HG02610 (cell line): ENCODE measurements at regions not wholly inside any gene's neighbourhood (a gene's known extent, or its start where the extent isn't known, plus 50 kb on each side); places are given as distances from the start of the nearest gene placed in this dataset.
"Not testable (repeated sequence)": the region's sequence is repeated elsewhere in the genome, so short reads cannot be mapped to it uniquely, and the experiment has no call there.

Experiments used
- ATAC-seq: cut with Tn5 transposase; IDR thresholded peaks from one replicate; pipeline ENCODE4 v1.9.1; 2021; ENCODE audit warnings: mild to moderate bottlenecking, moderate library complexity; ENCODE audit not compliant: unreplicated experiment

DNA sequence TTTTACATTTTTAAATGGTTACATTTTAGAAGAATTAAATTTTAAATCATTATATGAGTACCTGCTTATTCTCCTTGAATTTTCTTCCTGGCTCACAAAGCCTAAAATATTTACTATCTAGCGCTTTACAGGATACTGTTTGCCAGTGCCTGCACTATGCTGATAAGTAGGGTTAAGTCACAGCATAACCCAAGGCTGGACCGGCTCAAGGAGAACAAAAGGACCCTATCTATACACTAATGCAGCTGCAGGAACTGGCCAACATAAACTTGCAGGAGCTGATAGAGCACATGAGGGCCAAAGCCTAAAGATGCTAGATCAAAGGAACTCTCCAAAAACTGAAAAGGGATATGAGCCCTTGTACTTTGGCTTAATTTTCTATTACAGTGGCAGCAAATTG, 1086.9 kb upstream of the TMPRSS15 start:
- no peak for ATAC-seq

DNA sequence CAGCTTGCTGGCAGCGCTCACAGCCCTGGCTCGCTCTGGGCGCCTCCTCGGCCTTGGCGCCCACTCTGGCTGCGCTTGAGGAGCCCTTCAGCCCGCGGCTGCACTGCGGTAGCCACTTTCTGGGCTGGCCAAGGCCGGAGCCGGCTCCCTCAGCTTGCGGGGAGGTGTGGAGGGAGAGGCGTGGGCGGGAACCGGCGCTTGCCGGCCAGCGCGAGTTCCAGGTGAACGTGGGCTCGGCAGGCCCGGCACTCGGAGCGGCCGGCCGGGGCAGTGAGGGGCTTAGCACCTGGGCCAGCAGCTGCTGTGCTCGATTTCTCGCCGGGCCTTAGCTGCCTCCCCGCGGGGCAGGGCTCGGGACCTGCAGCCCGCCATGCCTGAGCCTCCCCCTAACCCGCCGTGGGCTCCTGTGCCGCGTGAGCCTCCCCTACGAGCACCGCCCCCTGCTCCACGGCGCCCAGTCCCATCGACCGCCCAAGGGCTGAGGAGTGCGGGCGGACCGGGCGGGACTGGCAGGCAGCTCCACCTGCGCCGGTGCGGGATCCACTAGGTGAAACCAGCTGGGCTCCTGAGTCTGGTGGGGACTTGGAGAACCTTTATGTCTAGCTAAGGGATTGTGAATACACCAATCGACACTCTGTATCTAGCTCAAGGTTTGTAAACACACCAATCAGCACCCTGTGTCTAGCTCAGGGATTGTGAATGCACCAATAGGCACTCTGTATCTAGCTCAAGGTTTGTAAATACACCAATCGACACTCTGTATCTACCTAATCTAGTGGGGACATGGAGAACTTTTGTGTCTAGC, 1090.1 kb upstream of the TMPRSS15 start:
- not testable (repeated sequence) for ATAC-seq

DNA sequence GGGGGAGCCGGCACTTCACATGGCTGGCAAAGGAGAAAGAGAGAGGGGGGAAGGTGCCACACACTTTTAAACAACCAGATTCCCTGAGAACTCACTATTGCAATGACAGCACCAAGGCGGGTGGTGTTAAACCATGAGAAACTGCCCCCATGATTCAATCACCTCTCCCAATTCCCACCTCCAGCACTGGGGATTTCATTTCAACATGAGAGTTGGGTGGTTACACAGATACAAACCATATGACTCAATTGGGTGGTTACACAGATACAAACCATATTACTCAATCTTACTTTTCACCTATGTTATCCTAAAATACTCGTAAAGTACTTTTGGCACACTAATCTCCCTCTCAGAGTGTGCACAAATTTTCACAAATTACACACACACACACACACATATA, 1097.5 kb upstream of the TMPRSS15 start:
- ATAC-seq = no peak

DNA sequence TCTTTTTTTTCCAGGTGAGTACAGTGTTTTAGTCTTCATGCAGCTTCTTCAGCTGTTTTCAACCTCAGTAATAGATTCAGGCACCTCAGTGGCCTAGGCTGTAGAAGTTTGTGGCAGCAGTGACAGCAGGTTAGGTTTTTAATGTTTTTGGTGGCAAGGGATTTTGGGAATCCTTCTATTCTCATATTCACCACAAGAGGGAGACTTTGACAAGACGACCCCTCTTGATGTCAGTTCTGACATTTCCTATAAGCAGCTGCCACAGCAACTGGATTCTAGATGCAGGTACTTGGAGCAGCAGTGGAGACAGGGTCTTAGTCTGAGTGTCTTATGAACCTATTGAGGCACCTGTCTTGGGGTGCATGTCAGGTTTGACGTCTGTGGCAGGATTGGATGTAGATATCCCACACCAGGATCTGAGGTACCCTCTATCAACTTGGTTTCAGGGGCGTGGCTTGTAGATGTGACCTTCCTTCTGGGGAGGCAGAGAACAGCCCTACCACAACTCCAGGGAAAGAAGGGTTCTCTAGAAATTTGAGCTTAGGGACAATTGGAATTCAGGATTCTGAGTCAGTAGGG, 1104.2 kb upstream of the TMPRSS15 start:
- ATAC-seq = no peak

DNA sequence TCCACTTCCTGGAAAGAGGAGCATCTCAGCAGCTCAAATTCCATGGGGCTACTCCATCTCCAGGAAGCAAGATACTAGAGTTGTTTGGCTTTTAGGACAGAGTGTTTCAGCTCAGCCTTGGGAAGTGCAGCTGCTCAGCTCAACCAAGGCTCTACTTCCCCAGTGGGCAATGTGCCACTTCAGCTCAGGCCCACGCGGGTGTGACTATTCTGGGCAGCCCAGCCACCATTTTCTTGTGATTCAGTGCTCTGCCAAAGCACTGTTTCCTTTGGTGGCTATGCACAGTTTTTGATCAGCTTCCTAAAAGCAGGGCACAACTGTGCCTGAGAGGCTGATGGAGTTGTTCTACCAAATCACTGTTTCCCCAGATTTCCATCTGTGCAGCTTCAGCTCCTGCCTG, 1104.9 kb upstream of the TMPRSS15 start:
- no peak for ATAC-seq

DNA sequence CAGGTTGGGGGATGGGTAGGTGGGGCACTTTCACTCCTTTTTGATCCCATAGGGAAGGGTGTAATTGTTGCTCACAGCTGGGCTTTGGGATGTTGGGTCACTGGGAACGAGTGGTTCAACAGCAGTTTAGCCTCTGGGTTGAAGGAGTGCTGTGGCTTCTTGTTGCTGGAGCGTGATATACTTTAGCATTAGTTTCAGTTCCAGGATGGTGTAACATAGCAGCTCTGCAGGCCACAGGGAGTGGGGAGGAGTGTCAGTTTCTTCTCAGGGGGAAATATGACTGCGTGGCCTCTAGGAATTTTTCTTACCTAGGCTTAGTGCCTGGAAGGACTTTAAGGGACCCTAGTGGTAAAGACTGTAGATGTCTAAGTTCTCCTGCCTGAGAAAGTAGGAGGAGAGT, 1105.3 kb upstream of the TMPRSS15 start:
- no peak for ATAC-seq

DNA sequence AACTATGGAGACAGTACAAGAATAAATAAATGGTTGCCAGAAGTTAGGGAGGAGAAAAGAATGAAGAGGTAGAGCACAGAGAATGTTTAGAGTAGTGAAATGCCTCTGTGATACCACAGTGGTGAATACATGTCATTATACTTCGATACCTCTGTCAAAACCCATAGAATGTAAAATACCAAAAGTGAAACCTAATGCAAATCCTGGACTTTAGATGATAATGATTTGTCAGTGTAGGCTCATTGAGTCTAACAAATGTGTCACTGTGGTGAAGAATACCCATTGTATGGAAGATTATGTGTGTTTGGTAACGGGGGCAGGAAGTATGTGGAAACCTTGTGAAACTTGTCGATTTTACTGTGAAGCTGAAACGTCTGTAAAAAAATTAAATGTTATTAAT, 1106.5 kb upstream of the TMPRSS15 start:
- no peak for ATAC-seq

DNA sequence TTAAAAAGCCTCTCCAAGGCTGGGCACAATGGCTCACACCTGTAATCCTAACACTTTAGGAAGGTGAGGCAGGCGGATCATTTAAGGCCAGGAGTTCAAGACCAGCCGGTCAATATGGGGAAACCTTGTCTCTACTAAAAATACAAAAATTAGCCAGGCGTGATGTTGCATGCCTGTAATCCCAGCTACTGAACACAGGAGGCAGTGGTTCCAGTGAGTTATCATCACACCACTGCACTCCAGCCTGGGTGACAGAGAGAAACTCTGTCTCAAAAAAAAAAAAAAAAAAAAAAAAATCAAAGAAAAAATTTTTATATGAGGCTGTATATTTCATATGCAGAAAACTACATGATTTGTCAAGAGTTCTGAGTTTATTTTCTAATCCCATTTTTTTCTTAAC, 1107.1 kb upstream of the TMPRSS15 start:
- no peak for ATAC-seq

DNA sequence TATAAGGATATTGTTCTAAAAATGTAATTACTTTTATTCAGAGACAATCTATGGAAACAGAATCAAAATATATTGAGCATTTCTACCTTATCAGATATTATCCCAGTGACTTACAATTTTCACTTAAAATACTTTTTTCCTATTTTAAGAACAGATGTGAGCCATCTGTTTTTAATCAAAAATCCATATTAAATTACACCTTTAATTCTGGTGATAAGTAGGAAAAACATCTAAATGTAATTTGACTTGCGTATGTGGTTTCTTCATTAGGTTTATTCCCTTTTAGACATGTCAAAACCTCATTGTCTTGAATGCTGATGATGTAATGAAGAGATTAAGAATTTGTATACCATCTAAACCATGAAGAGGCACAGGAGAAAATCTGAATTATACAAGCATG, 1118.8 kb upstream of the TMPRSS15 start:
- ATAC-seq = no peak

DNA sequence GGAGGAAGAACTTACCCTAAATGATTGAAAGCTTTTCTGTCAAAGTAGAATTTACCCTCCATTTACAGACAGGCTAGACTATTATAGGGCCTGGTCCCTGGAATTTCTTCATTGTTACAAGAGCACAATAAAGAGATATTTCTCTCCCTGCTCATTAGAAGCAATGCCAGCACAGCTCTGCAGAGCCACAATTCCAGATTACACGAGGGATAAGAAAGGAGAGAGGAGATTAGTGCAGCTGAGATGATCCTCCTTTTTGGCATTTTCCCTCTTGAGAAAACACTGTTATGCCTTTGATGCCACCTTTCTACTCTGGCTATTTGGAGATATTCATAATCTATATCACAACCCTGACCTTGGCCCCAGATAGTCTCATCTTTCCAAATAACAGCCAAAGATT, 1119.5 kb upstream of the TMPRSS15 start:
- ATAC-seq = no peak

DNA sequence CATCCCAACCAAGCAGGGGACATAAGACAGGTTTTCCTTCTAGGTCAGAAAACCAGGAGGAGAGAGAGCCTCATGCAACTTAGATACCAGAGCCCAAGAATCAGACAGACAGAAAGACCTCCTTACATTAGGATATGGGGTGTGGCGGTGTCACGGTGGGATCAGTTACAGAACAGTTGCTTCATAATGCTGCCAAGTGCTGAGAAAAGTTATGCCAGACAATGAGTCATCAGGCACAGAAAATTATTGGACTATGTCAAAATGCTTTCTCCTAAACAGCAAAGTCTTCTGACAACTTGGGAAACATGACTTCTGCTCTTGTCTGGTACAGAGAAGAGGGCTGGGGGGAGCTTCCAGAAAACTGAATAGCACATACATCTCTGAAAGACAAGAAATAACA, 1120.2 kb upstream of the TMPRSS15 start:
- ATAC-seq = no peak

DNA sequence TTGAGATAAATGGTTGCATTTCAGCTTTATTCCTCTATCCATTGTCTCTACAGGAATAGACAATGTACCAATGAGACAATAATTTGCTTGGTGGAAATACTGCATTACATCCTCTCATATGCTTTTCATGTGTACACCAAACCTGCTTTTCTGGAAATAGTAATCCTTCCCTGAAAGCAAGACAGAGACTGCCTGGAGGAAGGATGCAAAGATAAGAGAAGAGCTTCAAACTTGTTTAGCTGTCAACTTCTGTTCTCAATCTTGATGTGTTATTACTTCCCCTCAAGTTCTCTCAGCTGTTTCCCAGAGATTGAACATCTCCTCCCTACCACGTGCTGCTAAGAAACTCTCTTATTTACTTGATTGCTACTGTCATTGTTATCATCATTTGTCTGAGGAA, 1125.4 kb upstream of the TMPRSS15 start:
- ATAC-seq = no peak

DNA sequence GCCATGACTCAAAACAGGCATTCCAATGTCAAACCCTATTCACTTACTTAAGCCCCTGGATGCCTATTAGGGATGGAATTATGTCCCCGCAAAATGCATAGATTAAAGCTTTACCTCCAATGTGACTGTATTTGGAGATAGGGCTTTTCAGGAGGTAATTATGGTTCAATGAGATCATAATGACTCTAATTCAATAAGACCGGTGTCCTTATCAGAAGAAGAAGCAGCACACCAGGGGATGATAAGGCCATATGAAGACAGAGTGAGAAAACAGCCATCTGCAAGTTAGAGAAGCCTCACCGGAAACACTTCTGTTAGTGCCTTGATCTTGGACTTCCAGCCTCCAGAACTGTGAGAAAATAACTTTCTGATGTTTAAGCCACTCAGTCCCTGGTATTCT, 1131.8 kb upstream of the TMPRSS15 start:
- no peak for ATAC-seq

DNA sequence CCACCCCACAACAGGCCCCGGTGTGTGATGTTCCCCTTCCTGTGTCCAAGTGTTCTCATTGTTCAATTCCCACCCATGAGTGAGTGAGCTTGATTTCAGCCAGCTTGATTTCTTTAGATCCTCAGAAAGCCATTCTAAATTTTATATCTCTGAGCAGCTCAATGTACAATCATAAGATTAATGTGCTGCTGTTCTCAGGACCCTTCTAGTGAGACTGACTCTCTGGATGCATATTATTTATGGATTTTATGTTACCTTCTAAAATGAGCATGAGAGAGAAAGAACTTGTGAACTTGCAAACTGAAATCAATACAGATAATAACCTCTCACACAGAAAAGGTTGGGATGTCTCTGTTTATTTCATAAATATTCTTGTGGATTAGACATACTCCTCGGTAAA, 1133.5 kb upstream of the TMPRSS15 start:
- no peak for ATAC-seq

DNA sequence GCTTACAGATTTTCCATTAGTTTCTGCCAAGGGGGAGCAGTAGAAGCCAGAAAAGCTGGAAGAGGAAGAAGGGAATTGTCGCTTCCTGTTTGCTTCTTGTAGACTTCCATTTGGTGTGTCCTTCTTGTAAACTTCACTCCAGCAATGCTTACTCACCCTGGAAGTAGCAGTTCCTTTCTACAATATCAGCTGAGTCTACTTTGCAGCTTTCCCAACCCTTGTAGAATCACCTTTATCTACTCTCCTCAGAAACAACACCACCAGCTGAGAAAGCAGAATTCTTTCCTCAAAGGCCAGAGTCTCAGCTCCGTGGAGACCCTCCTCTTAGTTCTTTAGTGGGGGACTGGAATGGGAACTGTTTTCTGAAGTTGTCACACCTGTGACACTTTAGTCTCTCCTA, 1136.7 kb upstream of the TMPRSS15 start:
- ATAC-seq = no peak

DNA sequence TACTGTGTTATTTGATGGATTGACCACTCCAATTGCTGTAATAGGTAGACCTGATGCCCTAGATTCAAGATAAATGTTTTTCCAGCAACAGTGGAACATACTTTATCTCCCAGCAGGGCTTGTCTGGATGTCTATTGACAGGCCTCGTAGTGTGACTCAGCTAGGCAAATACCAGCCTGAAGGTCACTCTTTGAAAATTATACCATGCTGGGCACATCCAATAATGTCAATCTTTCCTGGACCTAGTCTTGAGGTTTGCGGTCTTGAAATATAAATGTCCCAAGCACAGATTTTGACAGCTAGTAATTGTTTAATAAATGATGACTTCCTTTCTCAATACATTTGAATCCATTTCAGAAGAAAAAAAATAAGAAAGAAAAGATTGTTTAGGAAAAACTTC, 1138.0 kb upstream of the TMPRSS15 start:
- no peak for ATAC-seq

DNA sequence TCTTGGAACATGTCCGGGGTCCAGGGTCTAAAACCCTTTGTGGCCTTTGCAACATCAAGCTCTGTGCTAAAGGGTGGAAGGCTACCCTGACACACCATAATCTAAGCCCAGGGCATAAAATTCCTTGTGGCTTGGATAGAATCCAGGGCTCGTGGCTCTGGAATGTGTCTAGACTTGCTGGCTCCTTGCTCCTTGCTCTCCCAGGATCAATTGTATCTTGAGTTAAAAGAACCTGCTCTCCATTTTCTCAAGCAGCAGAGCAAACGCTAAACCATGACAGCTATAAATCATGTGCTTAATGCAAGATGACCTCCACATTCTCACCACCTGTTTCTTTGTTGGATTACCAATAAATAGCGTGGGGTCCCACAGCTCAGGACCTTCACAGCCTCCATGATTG, 1140.9 kb upstream of the TMPRSS15 start:
- not testable (repeated sequence) for ATAC-seq

DNA sequence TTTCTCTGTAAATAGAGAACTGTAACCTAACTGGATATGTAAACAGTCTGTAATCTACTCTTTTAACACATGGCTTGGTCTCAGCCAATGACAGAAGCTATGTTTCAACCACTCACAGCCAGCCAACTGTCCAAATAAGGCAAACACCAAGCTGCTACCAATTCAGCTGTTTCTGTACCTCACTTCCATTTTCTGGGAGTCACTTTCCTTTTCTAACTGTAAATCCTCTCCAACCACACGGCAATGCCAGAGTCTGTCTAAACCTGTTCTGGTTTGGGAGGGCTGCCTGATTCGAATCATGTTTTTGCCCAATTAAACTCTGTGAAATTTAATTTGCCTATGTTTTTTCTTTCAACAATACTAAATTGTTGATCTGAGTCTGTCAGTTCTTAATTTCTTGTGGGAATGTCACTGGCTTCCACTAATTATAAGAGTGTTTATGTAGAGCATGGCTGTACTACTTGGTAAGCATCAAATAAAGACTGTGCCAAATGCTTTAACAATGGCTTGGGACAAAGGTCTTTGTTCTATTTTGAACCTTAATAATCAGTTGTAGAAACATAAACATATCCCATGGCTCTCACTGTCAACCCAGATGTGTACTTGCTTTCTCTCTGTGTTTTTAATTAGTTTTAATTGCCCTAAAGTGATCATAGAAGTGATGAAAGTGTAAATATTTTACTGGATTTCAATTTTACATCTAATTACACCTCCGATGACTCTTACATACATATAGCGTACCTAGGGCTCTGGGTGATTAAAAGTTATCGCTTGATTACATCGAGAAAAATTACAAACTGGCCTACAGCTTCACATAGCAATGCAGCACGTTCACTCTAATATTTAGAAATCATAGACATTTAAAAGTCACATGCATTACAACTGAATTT, 1144.6 kb upstream of the TMPRSS15 start:
- ATAC-seq = no peak

DNA sequence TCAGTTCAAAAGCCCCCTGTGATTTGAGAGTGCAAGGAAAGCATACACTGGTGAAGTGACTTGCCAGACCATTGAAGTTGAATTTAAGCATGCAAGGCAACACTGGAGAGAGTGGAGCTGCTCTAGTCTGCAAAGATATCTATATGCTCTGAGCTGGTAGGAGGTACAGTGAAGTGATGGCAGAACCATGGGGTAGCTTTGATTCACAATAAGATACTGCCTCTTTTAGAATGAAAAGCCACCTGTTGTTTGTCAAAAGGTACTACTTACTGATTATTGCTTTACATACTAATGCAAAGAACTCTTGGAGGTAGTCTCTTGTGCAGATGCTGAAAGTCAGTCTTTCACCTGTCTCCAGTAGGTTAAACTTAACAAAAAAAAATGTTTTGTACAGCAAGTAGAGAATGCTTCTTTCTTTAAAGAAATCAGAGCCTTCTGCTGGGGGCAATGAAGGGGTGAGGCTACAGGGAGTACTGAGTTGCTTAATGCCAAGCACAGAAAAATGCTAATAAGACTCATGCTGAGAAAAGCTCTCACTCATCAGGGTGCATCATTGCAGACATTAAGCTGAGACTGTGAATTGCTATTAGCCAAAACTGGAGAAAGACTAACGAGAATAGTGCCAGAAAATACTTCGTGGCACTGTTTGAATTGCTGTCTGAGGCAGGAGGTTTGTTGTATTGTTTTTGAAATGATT, 1150.5 kb upstream of the TMPRSS15 start:
- no peak for ATAC-seq

DNA sequence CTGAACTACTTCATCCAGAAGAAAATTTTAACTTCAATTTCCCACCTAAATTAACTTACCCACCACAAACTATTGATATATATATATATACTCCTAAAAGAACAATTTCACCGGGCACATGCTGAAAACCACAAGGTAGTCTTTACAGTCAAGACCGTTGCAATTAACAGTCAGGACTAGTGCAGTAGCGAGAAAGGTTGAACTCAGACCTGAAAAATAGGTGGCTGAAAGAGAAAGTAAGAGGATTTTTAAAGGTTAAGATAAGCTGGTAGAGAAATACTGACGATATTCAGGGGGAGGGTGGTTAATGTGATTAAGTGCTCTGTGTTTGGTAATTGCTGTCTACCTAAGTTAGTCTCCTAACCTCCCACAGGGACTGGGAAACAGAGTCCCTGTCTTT, 1153.5 kb upstream of the TMPRSS15 start:
- no peak for ATAC-seq

DNA sequence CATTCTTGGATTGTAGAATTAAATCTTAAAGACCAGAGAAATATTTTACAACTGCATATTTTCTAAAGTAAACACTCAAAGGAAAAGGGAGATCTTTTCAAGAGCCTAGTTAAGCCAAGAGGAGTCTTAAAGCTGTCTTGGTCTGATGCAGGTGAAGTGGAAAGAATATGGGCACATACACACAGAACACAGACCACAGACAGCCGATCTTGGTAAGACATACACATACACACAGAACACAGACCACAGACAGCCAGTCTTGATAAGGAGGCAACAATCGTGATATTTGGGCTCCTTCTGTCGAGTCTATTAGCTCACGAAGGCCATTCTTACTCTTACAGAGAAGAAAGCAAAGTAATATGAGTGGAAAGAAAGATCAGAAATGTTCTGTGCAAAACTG, 1153.9 kb upstream of the TMPRSS15 start:
- ATAC-seq = no peak
